Osteocyte (in vitro differentiated cells): ENCODE measurements at regions not wholly inside any gene's neighbourhood (a gene's known extent, or its start where the extent isn't known, plus 50 kb on each side); places are given as distances from the start of the nearest gene placed in this dataset.

ENCODE experiments used
- DNase-seq: peaks from one replicate; pipeline ENCODE4 v3.0.0; 2021; ENCODE audit warnings: mixed read lengths; ENCODE audit not compliant: unreplicated experiment; ENCODE audit errors: extremely low spot score
- H3K27ac Mint-ChIP-seq: one replicate; pipeline ENCODE4 v1.8.0; 2021; ENCODE audit warnings: mild to moderate bottlenecking, mixed read lengths; ENCODE audit not compliant: unreplicated experiment
- H3K27me3 Mint-ChIP-seq: one replicate; pipeline ENCODE4 v1.8.0; 2021; ENCODE audit warnings: mixed read lengths; ENCODE audit not compliant: unreplicated experiment
- H3K36me3 Mint-ChIP-seq: one replicate; pipeline ENCODE4 v1.8.0; 2021; ENCODE audit warnings: mixed read lengths; ENCODE audit not compliant: unreplicated experiment
- H3K4me1 Mint-ChIP-seq: one replicate; pipeline ENCODE4 v1.8.0; 2021; ENCODE audit warnings: mixed read lengths; ENCODE audit not compliant: unreplicated experiment
- H3K4me3 Mint-ChIP-seq: one replicate; pipeline ENCODE4 v1.8.0; 2021; ENCODE audit warnings: mild to moderate bottlenecking, moderate library complexity, mixed read lengths; ENCODE audit not compliant: unreplicated experiment
- H3K9me3 Mint-ChIP-seq: one replicate; pipeline ENCODE4 v1.8.0; 2021; ENCODE audit warnings: mixed read lengths; ENCODE audit not compliant: unreplicated experiment
- TF ChIP-seq, protein P1 (sequence below): fragments of 200-600 bp; sonication (generic); IDR thresholded peaks from 2 replicates; pipeline ENCODE4 v1.5.0; 2021; ENCODE audit warnings: antibody characterized with exemption, mild to moderate bottlenecking, moderate library complexity

DNA sequence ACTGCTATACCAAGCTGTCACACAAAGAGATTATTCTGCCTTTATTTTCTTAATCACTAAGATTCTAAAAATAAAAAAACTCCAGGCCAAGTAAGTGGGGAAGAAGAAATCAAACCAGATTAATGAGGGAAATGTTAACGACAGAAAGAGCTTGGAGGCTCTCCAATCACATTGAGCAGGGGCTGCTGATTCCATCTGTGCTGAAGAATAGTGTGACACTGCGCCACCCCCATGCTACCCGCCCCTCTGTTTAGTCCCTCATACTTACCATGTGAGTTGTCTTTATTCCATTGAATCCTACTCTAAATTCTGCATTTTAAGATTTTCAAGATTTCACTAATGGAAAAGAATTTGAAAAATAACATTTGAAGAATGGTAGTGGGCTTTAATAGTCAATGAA lies 998.0 kb upstream of the CDH2 start:
- peaks cover 4% of the 10 kb centered on the region for H3K9me3 Mint-ChIP-seq
- no peak overlapping the region for H3K4me3 Mint-ChIP-seq
- TF ChIP-seq, protein P1, sequence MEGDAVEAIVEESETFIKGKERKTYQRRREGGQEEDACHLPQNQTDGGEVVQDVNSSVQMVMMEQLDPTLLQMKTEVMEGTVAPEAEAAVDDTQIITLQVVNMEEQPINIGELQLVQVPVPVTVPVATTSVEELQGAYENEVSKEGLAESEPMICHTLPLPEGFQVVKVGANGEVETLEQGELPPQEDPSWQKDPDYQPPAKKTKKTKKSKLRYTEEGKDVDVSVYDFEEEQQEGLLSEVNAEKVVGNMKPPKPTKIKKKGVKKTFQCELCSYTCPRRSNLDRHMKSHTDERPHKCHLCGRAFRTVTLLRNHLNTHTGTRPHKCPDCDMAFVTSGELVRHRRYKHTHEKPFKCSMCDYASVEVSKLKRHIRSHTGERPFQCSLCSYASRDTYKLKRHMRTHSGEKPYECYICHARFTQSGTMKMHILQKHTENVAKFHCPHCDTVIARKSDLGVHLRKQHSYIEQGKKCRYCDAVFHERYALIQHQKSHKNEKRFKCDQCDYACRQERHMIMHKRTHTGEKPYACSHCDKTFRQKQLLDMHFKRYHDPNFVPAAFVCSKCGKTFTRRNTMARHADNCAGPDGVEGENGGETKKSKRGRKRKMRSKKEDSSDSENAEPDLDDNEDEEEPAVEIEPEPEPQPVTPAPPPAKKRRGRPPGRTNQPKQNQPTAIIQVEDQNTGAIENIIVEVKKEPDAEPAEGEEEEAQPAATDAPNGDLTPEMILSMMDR: no peak
- peaks cover 2% of the 10 kb centered on the region for H3K36me3 Mint-ChIP-seq
- no peak overlapping the region for H3K27ac Mint-ChIP-seq
- H3K4me1 Mint-ChIP-seq: peaks cover 10% of the 10 kb centered on the region
- no peak for DNase-seq
- no peaks in the 10 kb centered on the region for H3K27me3 Mint-ChIP-seq

DNA sequence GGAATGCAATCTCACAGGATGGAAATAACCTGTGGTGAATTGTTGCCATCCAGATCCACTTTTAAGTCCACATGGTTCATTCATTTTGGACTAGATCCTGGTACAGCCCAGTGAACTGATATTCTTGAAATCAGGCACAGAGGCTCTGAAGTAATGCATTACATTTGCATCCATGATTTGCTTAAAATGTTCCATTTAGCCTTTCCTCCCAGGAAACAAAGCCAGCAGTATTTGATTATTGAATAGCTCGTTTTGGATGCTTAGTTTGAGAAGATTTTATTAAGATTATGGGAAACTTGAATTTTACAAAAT lies 995.8 kb upstream of the CDH2 start:
- TF ChIP-seq, protein P1: no peak
- no peak for DNase-seq
- Mint-ChIP-seq H3K36me3 (peaks cover 2% of the 10 kb centered on the region), H3K4me3 (no peak overlapping the region), H3K27ac (no peak overlapping the region), H3K4me1 (peaks cover 10% of the 10 kb centered on the region), H3K9me3 (peaks cover 15% of the 10 kb centered on the region), H3K27me3 (no peaks in the 10 kb centered on the region)

GRCh38 chr18:29171892-29172755 lies 995.2 kb upstream of the CDH2 start:
- DNase-seq: no peak
- TF ChIP-seq, protein P1: no peak
- Mint-ChIP-seq H3K27ac (no peak overlapping the region), H3K27me3 (no peaks in the 10 kb centered on the region), H3K4me3 (no peak overlapping the region), H3K36me3 (peaks cover 2% of the 10 kb centered on the region), H3K4me1 (peaks cover 10% of the 10 kb centered on the region), H3K9me3 (peaks cover 21% of the 10 kb centered on the region)

- H3K4me3 Mint-ChIP-seq: no peak overlapping the region
- peaks cover 2% of the 10 kb centered on the region for H3K36me3 Mint-ChIP-seq
- no peak overlapping the region for H3K27ac Mint-ChIP-seq
- H3K27me3 Mint-ChIP-seq: no peaks in the 10 kb centered on the region
- peaks cover 24% of the 10 kb centered on the region for H3K4me1 Mint-ChIP-seq
- H3K9me3 Mint-ChIP-seq: peaks cover 22% of the 10 kb centered on the region
- TF ChIP-seq, protein P1: no peak
- DNase-seq: no peak
Measured at GRCh38 chr18:29169599-29169998, 992.7 kb upstream of the CDH2 start.

DNA sequence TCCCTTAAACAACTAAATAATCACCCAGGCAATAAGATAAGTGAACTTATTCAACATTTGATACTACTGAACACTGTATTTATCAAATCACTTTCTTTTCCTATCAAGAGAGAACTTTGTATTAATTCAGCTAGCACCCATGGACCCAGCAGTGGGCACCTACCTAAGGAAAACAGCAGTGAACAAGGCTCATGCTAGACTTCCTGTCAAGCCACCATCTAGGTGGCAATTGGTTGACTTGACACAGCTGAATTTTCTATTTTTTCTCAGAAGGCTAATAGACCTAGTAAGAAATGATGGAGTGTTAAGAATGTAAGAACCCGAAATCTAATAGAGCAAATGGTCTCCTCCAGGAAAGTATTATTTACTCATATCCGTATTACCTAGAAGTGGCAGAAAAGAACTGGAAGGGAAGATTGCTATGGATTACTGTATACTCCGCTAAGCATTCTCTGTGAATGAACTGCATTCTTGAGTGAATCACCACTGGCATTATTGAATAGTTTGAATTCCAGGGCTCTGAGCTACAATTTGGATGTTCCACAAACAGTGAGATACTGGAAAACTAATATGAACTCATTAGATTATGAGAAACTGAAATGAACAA lies 988.2 kb upstream of the CDH2 start:
- no peak for DNase-seq
- peaks cover 19% of the 10 kb centered on the region for H3K9me3 Mint-ChIP-seq
- peak overlapping the region; percentile 94 for H3K27ac Mint-ChIP-seq
- peaks cover 52% of the 10 kb centered on the region for H3K4me1 Mint-ChIP-seq
- H3K27me3 Mint-ChIP-seq: no peaks in the 10 kb centered on the region
- peaks cover under 1% of the 10 kb centered on the region for H3K36me3 Mint-ChIP-seq
- TF ChIP-seq, protein P1: no peak
- no peak overlapping the region for H3K4me3 Mint-ChIP-seq
